ENCODE measurements at regions not wholly inside any gene's neighbourhood (a gene's known extent, or its start where the extent isn't known, plus 50 kb on each side); places are given as distances from the start of the nearest gene placed in this dataset.

DNA sequence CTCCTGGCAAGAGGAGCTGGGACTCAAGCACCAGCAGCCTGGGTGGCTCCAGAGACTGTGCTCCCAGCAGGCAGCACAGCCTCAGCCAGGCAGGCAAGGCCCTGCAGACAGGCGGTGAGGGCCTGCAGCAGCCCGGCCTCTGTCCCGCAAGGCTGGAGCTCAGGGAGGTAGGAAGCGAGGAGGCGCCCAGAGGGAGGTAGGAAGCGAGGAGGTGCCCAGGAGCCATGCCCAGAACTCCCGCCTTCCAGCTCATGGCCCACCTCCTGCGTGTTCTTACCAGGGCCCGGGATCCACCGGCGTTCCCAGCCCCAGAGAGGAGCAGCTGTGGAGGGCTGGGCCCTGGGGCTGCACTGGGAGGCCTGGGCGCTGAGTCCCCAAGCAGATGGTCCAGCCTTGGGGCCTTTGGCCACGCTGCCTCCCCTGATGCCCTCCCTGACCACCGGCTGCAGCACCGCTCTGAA lies 133.1 kb downstream of the HMX1 start:
- TF ChIP-seq, protein P1, sequence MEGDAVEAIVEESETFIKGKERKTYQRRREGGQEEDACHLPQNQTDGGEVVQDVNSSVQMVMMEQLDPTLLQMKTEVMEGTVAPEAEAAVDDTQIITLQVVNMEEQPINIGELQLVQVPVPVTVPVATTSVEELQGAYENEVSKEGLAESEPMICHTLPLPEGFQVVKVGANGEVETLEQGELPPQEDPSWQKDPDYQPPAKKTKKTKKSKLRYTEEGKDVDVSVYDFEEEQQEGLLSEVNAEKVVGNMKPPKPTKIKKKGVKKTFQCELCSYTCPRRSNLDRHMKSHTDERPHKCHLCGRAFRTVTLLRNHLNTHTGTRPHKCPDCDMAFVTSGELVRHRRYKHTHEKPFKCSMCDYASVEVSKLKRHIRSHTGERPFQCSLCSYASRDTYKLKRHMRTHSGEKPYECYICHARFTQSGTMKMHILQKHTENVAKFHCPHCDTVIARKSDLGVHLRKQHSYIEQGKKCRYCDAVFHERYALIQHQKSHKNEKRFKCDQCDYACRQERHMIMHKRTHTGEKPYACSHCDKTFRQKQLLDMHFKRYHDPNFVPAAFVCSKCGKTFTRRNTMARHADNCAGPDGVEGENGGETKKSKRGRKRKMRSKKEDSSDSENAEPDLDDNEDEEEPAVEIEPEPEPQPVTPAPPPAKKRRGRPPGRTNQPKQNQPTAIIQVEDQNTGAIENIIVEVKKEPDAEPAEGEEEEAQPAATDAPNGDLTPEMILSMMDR (IDR thresholded peaks at IDR 0.05) = no peak
- no peak for TF ChIP-seq POLR2A (IDR thresholded peaks at IDR 0.05)

Measured in right lobe of liver (tissue), 4 donors.